Endothelial cell of hepatic sinusoid (primary cell): ENCODE measurements at regions not wholly inside any gene's neighbourhood (a gene's known extent, or its start where the extent isn't known, plus 50 kb on each side); places are given as distances from the start of the nearest gene placed in this dataset.

ENCODE experiments used
- in situ Hi-C: cut with HindIII; loops from 2 replicates; pipeline ENCODE4 v1.10.0; 2017; ENCODE audit warnings: low sequenced_read_pairs

- in situ Hi-C loops = no loop called here
Observed at GRCh38 chr1:4033713-4034112, 133.6 kb upstream of the C1orf174 start.

GRCh38 chr1:4034318-4034887 is 134.3 kb upstream of the C1orf174 start:
- in situ Hi-C loops = no loop called here

- in situ Hi-C loops = no loop called here
Observed at GRCh38 chr1:4044967-4045366, 144.9 kb upstream of the C1orf174 start.

- in situ Hi-C loops = no loop called here
Observed at GRCh38 chr1:4045397-4046010, 145.4 kb upstream of the C1orf174 start.

- in situ Hi-C loops = no loop called here
Observed at GRCh38 chr1:4046836-4047461, 146.9 kb upstream of the C1orf174 start.

- in situ Hi-C loops = no loop called here
Observed at GRCh38 chr1:4047666-4048065, 147.6 kb upstream of the C1orf174 start.

- in situ Hi-C loops = no loop called here
Observed at GRCh38 chr1:4048076-4048475, 148.0 kb upstream of the C1orf174 start.

- in situ Hi-C loops = no loop called here
Observed at GRCh38 chr1:4048921-4049320, 148.8 kb upstream of the C1orf174 start.

- in situ Hi-C loops = no loop called here
Observed at GRCh38 chr1:4050998-4051397, 150.9 kb upstream of the C1orf174 start.

- in situ Hi-C loops = no loop called here
Observed at GRCh38 chr1:4052657-4053056, 152.6 kb upstream of the C1orf174 start.

GRCh38 chr1:4053160-4053748 is 153.2 kb upstream of the C1orf174 start:
- in situ Hi-C loops = no loop called here

- in situ Hi-C loops = no loop called here
Observed at GRCh38 chr1:4053774-4054173, 153.7 kb upstream of the C1orf174 start.

- in situ Hi-C loops = no loop called here
Observed at GRCh38 chr1:4055294-4055967, 155.4 kb upstream of the C1orf174 start.

GRCh38 chr1:4056422-4056821 is 156.3 kb upstream of the C1orf174 start:
- in situ Hi-C loops = no loop called here

GRCh38 chr1:4056989-4057388 is 156.9 kb upstream of the C1orf174 start:
- in situ Hi-C loops = no loop called here

- in situ Hi-C loops = no loop called here
Observed at GRCh38 chr1:4057603-4058002, 157.5 kb upstream of the C1orf174 start.

GRCh38 chr1:4058122-4058521 is 158.1 kb upstream of the C1orf174 start:
- in situ Hi-C loops = no loop called here

- in situ Hi-C loops = no loop called here
Observed at GRCh38 chr1:4058706-4059105, 158.6 kb upstream of the C1orf174 start.

- in situ Hi-C loops = no loop called here
Observed at GRCh38 chr1:4059270-4059669, 159.2 kb upstream of the C1orf174 start.

- in situ Hi-C loops = no loop called here
Observed at GRCh38 chr1:4060850-4061249, 160.8 kb upstream of the C1orf174 start.

- in situ Hi-C loops = no loop called here
Observed at GRCh38 chr1:4061521-4062031, 161.5 kb upstream of the C1orf174 start.
